SK-N-SH (cell line): ENCODE measurements at regions not wholly inside any gene's neighbourhood (a gene's known extent, or its start where the extent isn't known, plus 50 kb on each side); places are given as distances from the start of the nearest gene placed in this dataset.

Experiments used
- CHD2 ChIP-seq: fragments of 150-350 bp; IDR thresholded peaks from 2 replicates; pipeline ENCODE4 v1.6.1; 2018; ENCODE audit warnings: low read length; ENCODE audit not compliant: partially characterized antibody
- CTCF ChIP-seq: fragments of 200-600 bp; sonication (generic); IDR thresholded peaks from 2 replicates; pipeline ENCODE4 v1.6.1; 2017; ENCODE audit warnings: antibody characterized with exemption, mild to moderate bottlenecking, moderate library complexity
- FOXM1 ChIP-seq: IDR thresholded peaks from 2 replicates; pipeline ENCODE4 v1.4.0; 2012; ENCODE audit warnings: low read depth, mild to moderate bottlenecking
- MXI1 ChIP-seq: IDR thresholded peaks from 2 replicates; pipeline ENCODE4 v1.6.1; 2012; ENCODE audit warnings: mild to moderate bottlenecking, low read depth, low read length, improper control_type of control experiment
- NFIC ChIP-seq: IDR thresholded peaks from 2 replicates; pipeline ENCODE4 v1.4.0; 2012; ENCODE audit warnings: borderline replicate concordance
- RCOR1 ChIP-seq: fragments of 150-350 bp; IDR thresholded peaks from 2 replicates; pipeline ENCODE4 v1.6.1; 2017; ENCODE audit warnings: antibody characterized with exemption, low read length
- SMC3 ChIP-seq: IDR thresholded peaks from 2 replicates; pipeline ENCODE4 v1.6.1; 2012; ENCODE audit warnings: low read depth, low read length, improper control_type of control experiment
- TCF12 ChIP-seq: IDR thresholded peaks from 2 replicates; pipeline ENCODE4 v1.4.0; 2012
- TEAD4 ChIP-seq: IDR thresholded peaks from 2 replicates; pipeline ENCODE4 v1.4.0; 2012; ENCODE audit warnings: mild to moderate bottlenecking, borderline replicate concordance; ENCODE audit not compliant: insufficient read depth
- YY1 ChIP-seq: IDR thresholded peaks from 2 replicates; pipeline ENCODE4 v1.4.0; 2012; ENCODE audit warnings: low read depth, mild to moderate bottlenecking

GRCh38 chr9:78963911-78964310 lies 607.9 kb upstream of the TLE4 start:
- no peak for TF ChIP-seq FOXM1
- no peak for TF ChIP-seq CTCF
- no peak for TF ChIP-seq NFIC
- TF ChIP-seq TEAD4: no peak
- TF ChIP-seq RCOR1: no peak
- no peak for TF ChIP-seq TCF12
- TF ChIP-seq MXI1: no peak
- no peak for TF ChIP-seq CHD2
- TF ChIP-seq YY1: no peak
- no peak for TF ChIP-seq SMC3
